ENCODE measurements at regions not wholly inside any gene's neighbourhood (a gene's known extent, or its start where the extent isn't known, plus 50 kb on each side); places are given as distances from the start of the nearest gene placed in this dataset.
"Not testable (repeated sequence)": the region's sequence is repeated elsewhere in the genome, so short reads cannot be mapped to it uniquely, and the experiment has no call there.

GRCh38 chr2:14051401-14051800 is 581.1 kb upstream of the LRATD1 start:
- no peak for DNase-seq (ENCODE audit: low read depth)

GRCh38 chr2:14053105-14053504 is 579.4 kb upstream of the LRATD1 start:
- DNase-seq (ENCODE audit: low read depth), result no peak

DNA sequence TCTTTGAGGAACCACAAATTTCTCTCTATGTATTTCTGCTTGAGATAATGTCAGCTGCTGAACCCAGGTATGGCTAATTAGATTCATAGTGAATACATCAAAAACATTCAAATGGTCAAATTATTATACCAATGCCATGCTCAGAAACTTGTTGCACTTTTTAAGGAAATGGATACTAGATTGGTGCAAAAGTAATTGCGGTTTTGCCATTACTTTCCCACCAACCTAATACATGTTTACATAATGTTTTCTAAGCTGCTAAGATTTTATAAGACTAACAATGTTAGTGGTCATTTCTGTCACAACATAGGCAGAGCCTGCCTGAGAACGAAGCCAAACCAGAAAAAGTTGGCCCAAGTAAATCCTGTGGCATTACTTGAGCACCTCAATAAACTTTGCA is 568.2 kb upstream of the LRATD1 start:
- no peak for DNase-seq (ENCODE audit: low read depth)

DNA sequence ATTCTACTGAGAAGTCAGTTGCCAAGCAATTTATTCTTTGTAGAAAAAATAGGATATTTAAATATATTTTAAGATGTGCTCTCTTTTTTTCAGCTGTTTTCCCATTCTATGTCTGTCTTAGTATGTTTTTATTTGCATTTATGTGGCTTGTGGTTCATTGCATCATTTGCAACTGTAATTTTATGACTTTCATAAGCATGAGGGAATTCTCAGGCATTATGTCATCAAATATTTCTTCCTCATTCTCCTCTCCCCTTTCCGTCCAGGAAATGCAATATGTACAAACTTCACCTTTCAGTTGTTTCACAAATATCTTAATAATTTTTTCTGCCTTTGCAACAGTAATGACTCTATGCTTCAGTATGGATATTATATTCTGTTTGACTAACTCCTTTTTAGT is 560.2 kb upstream of the LRATD1 start:
- DNase-seq (ENCODE audit: low read depth), result no peak

DNA sequence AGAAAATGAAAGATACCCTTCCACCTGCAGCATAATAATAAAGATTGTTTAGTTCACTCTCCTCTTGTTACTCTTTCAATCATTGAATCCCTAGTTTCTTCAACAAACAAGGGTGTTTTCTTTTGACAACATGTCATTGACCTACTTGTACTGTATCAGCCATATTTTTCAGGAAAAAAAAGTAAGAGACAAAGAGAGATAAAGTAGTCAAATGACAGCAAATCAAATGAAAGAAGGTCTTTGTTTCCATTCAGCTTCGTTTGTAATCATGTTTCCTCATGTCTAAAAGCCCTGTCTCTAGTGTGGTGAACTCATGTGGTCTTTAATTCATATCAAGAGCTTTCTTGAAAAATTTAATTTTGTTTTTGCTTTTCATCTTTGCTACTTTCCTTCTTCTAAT is 557.8 kb upstream of the LRATD1 start:
- DNase-seq (ENCODE audit: low read depth), result no peak

DNA sequence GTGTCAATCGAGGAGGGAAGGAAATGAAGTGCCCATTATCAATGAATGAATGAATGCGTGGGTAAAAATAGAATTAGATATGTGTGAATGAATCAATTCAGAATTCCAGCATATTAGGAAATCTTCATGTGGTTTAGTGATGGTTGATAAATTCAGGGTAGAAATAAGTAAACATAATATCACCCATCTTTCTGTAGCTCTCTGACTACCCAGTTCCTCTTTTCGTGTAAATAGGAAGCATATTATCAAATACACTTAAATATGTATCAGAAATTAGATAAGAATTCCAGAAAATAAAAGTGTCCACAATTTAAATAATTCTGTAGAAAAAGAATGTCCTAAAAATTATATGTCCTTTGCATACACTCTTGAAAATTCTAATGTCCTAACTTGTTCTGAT is 552.9 kb upstream of the LRATD1 start:
- no peak for DNase-seq (ENCODE audit: low read depth)

- no peak for DNase-seq (ENCODE audit: low read depth)
Measured at GRCh38 chr2:14081521-14081920, 551.0 kb upstream of the LRATD1 start.

DNA sequence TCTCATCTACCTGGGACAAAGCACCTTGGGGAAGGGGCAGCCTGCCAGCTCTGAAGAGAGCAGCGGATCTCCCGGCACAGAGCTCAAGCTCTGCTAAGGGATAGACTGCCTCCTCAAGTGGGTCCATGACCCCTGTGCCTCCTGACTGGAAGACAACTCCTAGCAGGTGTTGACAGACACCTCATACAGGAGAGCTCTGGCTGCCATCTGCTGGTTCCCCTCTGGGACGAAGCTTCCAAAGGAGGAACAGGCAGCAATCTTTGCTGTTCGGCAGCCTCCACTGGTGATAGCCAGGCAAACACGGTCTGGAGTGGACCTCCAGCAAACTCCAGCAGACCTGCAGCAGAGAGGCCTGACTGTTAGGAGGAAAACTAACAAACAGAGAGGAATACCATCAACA is 549.9 kb upstream of the LRATD1 start:
- DNase-seq (ENCODE audit: low read depth), result no peak

GRCh38 chr2:14094592-14094991 is 537.9 kb upstream of the LRATD1 start:
- DNase-seq (ENCODE audit: low read depth), result no peak

DNA sequence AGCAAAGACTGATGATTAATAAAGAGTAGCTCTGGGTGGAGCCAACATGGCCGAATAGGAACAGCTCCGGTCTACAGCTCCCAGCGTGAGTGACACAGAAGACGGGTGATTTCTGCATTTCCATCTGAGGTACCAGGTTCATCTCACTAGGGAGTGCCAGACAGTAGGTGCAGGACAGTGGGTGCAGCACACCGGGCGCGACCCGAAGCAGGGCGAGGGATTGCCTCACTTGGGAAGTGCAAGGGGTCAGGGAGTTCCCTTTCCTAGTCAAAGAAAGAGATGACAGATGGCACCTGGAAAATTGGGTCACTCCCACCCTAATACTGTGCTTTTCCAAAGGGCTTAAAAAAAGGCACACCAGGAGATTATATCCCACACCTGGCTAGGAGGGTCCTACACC is 533.4 kb upstream of the LRATD1 start:
- DNase-seq (ENCODE audit: low read depth), result not testable (repeated sequence)

- no peak for DNase-seq (ENCODE audit: low read depth)
Measured at GRCh38 chr2:14114275-14114674, 518.2 kb upstream of the LRATD1 start.

DNA sequence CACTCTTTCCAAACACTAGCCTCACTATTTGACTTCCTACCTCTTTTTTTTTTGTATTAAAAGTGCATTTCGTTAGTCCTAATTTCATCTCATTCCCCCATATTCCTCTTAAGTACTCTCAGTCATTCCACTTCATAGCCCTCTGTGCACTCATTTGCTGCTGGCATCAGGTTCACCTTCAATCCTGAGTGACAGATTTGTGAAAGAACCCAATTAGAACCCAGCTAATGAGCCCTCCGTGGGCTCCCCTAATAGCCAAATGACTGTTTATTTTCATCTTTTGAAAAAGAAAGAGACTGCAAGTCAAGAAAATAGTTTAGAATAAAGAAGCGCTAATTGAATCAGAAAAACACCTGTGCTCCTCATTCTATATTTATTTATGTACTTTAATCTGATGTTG is 512.1 kb upstream of the LRATD1 start:
- no peak for DNase-seq (ENCODE audit: low read depth)

DNA sequence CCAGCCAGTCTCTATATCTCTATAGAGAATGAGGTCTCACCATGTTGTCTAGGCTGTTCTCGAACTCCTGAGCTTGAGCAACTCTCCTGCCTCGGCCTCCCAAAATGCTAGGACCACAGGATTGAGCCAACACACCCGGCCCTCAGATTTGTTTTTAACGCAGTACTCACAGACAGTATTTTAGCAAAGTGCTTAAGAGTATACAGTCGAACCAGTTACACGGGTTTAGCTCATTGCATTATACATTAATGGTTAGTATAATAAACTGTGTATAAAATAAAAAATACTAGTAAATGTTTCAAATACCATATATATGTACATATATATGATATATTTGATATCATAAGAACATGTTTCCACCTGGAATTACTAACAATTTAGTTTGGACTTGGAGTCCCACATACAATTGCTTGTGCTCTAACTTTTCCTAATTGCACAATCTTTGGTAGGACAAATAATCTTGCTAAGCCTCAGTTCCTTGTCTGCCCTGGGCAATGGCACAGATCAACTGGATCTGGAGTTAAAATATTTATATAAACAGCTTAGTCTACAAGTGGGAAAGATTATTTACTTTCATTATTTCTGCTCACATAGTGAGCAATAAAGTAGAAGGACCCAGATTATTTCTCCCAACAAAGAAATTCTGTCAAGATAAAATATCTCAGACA is 508.9 kb upstream of the LRATD1 start:
- no peak for DNase-seq (ENCODE audit: low read depth)

DNA sequence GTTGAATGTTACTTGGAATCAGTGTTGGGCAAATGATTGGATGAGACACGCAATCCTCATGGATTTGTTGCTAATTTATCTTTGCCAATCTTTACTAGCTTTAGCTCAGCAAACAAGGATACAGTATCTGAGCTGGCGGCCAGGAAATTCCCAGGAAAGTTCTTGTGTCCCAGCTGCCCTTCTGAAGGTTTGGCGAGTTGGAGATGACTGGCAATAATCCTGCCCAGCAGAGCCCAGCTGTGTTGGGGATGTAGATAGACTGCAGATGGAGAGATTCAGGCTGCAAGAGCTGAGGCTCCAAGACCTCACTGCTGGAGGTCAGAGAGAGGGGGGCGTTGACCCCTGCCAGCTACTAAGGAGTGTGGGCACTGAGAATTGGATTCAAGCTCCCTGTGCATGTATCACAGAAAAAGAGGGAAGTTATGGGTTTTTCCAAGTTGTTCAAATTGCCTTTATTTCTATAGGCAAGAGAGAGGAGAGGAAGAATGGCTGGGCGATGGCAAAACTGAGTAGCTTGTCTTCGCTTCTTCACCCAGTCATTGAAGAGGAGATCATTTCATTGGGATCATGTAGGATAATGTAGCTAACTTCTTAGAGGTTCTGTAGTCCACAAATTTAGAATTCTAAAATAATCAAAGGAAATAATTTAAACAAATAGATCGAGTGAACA is 506.8 kb upstream of the LRATD1 start:
- DNase-seq (ENCODE audit: low read depth), result no peak

GRCh38 chr2:14126846-14127245 is 505.7 kb upstream of the LRATD1 start:
- no peak for DNase-seq (ENCODE audit: low read depth)

DNA sequence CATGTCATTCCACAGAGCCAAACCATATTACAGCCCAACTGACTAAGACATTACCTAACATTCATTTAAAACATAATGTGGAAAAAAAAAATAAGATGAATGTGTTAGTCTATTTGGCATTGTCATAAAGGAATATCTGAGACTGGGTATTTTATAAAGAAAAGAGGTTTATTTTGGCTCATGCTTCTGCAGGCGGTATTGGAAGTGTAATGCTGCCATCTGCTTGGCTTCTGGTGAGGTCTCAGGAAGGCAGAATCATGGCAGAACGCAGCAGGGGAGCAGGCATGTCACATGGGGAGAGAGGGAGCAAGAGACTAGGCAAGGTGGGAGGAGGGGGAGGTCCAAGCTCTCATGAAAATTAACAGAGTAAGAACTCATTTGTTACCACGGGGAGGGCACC is 504.8 kb upstream of the LRATD1 start:
- DNase-seq (ENCODE audit: low read depth), result no peak

- no peak for DNase-seq (ENCODE audit: low read depth)
Measured at GRCh38 chr2:14132386-14132785, 500.1 kb upstream of the LRATD1 start.

DNA sequence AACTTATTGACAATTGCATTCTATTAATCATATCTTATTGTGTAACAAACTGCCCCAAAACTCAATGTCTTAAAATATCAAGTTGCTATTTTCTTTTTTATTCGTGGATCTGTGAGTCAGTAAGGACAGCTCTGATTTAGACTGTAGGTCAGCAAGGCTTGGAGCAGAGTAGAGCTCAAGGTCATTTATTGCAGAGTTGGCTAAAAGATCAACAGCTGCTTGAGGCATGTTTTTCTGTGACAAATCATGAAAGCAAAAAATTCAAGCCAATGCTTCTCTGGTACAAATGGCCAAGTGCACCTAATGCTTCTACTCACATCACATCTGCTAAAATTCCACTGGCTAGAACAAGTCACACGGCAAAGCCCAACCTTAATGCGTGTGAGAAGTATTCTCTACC is 497.7 kb upstream of the LRATD1 start:
- no peak for DNase-seq (ENCODE audit: low read depth)

DNA sequence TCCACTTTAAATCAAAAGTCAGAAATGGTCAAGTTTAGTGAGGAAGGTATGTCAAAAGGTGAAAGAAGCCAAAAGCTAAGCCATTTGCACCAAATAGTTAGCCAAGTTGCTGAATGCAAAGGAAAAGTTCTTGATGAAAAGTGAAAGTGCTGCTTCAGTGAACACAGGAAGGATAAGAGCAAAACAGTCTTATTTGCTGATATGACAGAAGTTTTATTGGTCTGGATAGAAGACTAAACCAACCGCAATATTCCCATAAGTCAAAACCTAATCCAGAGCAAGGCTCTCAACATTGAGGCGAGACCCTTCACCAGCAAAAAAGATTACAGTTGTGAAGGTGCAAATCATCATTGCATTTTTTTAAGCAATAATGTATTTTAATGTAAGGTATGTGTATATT is 496.5 kb upstream of the LRATD1 start:
- DNase-seq (ENCODE audit: low read depth), result no peak

GRCh38 chr2:14137643-14138042 is 494.9 kb upstream of the LRATD1 start:
- DNase-seq (ENCODE audit: low read depth), result no peak

- DNase-seq (ENCODE audit: low read depth), result no peak
Measured at GRCh38 chr2:14140009-14140550, 492.4 kb upstream of the LRATD1 start.

DNA sequence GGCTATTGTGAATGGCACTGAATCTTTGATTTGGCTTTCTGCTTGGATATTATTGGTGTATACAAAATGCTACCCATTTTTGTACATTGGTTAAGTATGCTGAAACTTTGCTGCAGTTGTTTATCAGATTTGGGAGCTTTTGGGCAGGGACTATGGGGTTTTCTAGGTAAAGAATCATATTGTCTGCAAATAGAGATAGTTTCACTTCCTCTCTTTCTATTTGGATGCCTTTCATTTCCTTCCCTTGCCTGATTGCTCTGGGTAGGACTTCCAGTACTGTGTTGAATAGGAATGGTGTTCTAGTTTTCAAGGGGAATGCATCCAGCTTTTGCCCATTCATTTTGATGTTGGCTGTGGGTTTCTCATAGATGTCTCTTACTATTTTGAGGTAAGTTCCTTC is 489.1 kb upstream of the LRATD1 start:
- DNase-seq (ENCODE audit: low read depth), result no peak

- DNase-seq (ENCODE audit: low read depth), result no peak
Measured at GRCh38 chr2:14148216-14148615, 484.3 kb upstream of the LRATD1 start.

GRCh38 chr2:14157816-14158215 is 474.7 kb upstream of the LRATD1 start:
- no peak for DNase-seq (ENCODE audit: low read depth)

All from RPMI7951 (cell line).